Peyer's patch (tissue), 4 donors: ENCODE measurements at regions not wholly inside any gene's neighbourhood (a gene's known extent, or its start where the extent isn't known, plus 50 kb on each side); places are given as distances from the start of the nearest gene placed in this dataset.

ENCODE experiments used
- POLR2A ChIP-seq, 2 donors: fragments of 450-650 bp; IDR thresholded peaks; one replicate each; pipeline ENCODE4 v1.5.1; 2017; ENCODE audit warnings: antibody characterized with exemption in 2 of 2, mild to moderate bottlenecking in 2 of 2, moderate library complexity in 2 of 2
- TF ChIP-seq, protein P1 (sequence below), 6 experiments: fragments of 450-650 bp in 4 of 6; fragments of 200-600 bp in 2 of 6; sonication (generic) in 1 of 6; IDR thresholded peaks; one replicate each; pipeline ENCODE4 v1.5.1; 2017 to 2019; ENCODE audit warnings: antibody characterized with exemption in 6 of 6, mild to moderate bottlenecking in 3 of 6, moderate library complexity in 1 of 6

DNA sequence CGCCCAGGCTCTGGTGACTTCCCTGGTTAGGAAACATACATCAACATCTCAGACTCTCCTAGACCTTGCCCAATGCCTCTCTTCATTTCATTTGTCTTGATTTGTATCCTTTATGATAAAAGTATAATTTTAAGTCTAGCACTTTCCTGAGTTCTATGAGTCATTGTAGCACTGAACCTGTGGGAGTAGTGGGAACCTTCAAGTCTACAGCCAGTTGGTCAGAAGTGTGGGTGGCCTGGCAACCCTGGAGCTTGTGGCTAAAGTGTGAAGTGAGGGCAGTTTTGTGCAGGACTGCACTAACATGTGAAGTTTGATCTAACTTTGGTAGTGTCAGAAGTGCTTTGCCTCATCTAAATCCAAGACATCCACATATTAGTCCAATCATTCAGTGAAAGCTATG is 259.3 kb upstream of the IGFBP7 start:
- TF ChIP-seq, protein P1, sequence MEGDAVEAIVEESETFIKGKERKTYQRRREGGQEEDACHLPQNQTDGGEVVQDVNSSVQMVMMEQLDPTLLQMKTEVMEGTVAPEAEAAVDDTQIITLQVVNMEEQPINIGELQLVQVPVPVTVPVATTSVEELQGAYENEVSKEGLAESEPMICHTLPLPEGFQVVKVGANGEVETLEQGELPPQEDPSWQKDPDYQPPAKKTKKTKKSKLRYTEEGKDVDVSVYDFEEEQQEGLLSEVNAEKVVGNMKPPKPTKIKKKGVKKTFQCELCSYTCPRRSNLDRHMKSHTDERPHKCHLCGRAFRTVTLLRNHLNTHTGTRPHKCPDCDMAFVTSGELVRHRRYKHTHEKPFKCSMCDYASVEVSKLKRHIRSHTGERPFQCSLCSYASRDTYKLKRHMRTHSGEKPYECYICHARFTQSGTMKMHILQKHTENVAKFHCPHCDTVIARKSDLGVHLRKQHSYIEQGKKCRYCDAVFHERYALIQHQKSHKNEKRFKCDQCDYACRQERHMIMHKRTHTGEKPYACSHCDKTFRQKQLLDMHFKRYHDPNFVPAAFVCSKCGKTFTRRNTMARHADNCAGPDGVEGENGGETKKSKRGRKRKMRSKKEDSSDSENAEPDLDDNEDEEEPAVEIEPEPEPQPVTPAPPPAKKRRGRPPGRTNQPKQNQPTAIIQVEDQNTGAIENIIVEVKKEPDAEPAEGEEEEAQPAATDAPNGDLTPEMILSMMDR (IDR thresholded peaks at IDR 0.05), result no peak
- TF ChIP-seq POLR2A (IDR thresholded peaks at IDR 0.05), result no peak
